ENCODE measurements at regions not wholly inside any gene's neighbourhood (a gene's known extent, or its start where the extent isn't known, plus 50 kb on each side); places are given as distances from the start of the nearest gene placed in this dataset.

GRCh38 chr9:3006851-3007250 lies 163.0 kb upstream of the PUM3 start:
- intact Hi-C loops (cut with DNase I) = no loop called here
- no peak for DNase-seq (ENCODE audit: low spot score)

DNA sequence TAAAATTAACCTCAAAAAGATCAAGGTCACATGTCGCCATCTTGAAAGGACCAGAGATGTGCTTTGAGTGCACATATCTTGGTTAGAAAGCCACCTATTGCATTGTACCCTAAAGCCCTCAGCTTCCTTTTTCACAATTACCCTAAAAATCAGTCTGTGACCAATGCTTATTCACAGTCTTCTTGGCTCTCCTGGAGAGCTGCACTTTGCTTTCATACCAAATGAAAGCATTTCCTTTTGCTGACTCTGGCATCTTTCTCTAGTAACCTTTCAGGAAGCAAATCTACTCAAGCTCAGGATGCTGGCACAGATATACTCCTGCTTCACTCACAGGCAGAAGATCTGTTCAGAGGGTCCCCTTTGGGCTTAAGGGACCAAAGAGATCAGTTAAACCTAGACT lies 160.7 kb upstream of the PUM3 start:
- intact Hi-C loops (cut with DNase I) = no loop called here

GRCh38 chr9:3001311-3001710 lies 157.4 kb upstream of the PUM3 start:
- DNase-seq (ENCODE audit: low spot score) = no peak
- intact Hi-C loops (cut with DNase I) = no loop called here

More for the DNA sequence above, 160.7 kb upstream of the PUM3 start:
- no peak for DNase-seq (ENCODE audit: low spot score)

GRCh38 chr9:2992427-2992826 lies 148.5 kb upstream of the PUM3 start:
- DNase-seq (ENCODE audit: low spot score) = no peak
- intact Hi-C loops (cut with DNase I) = no loop called here

DNA sequence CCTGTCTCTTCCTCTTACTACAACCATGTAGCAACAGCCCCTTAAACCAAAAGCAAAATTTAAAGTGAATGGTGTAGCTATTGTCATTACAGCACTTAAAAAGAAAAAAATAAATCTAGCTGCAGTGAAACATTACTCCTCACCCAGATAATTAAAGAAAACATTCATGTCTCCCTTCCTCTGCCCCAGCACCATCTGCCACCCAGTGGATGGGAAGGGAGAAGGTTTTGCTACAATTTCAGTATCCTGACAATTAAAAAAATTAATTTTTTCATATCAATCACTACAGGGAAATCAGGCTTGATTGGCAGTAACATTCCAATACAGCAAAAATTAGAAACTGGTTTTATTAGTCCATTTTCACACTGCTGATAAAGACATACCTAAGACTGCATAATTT lies 147.4 kb upstream of the PUM3 start:
- intact Hi-C loops (cut with DNase I) = no loop called here
- DNase-seq (ENCODE audit: low spot score) = no peak

GRCh38 chr9:2987679-2988078 lies 143.8 kb upstream of the PUM3 start:
- no peak for DNase-seq (ENCODE audit: low spot score)
- intact Hi-C loops (cut with DNase I) = no loop called here

DNA sequence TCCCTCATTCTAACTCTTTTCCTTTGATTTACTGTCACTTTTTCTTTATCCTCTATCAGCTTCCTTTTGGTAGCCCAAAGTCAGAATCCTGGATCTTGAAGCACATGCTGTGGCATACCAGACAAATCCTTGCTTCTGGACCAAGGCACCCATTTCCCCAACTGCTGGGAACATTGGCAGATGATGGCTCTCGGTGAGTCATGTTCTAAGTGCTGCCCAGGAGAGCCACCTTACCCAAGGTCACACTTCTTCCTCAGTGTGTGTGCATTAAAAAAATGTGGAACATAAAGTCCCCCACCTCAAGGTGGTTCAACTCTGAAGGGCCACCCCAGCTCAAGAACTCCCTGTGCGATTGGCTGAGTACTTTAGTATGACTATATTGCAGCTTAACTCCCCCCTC lies 141.4 kb upstream of the PUM3 start:
- DNase-seq (ENCODE audit: low spot score) = no peak
- intact Hi-C loops (cut with DNase I) = no loop called here

DNA sequence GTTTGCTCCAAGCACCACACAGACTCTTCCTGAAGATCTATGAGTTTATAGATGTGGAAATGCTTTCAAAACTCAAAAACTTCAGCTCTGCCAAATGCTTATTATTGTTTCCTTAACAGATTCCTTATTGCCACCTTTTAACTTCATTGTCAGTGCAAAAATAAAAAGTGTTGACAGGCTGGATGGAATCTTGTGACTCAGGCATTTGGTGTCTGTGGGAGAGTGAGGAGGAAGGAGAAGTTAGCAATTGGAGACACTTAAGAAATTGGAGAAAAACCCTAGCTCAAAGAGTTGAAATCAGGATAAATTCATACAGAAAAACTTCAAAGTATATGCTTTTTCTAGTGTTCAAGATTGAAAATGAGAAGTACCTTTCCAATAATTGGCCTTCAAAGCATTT lies 140.6 kb upstream of the PUM3 start:
- no peak for DNase-seq (ENCODE audit: low spot score)
- intact Hi-C loops (cut with DNase I) = no loop called here

- intact Hi-C loops (cut with DNase I) = no loop called here
- DNase-seq (ENCODE audit: low spot score) = no peak
Observed at GRCh38 chr9:2979957-2980610, 136.2 kb upstream of the PUM3 start.

DNA sequence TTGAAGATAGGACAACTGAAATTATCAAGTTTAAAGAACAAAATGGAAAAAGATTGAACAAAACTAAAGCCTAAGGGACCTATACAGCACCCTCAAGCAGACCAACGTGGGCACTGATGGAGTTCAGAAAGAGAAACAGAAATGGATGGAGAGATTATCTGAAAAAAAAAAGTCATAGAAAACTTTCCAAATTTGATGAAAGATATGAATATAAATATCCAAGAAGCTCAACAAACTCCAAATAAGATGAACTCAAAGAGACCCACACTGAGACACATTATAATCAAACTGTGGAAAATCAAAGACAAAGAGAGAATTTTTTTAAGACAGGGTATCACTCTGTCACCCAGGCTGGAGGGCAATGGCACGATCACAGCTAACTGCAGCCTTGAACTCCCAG lies 128.6 kb upstream of the PUM3 start:
- intact Hi-C loops (cut with DNase I) = no loop called here
- DNase-seq (ENCODE audit: low spot score) = no peak

DNA sequence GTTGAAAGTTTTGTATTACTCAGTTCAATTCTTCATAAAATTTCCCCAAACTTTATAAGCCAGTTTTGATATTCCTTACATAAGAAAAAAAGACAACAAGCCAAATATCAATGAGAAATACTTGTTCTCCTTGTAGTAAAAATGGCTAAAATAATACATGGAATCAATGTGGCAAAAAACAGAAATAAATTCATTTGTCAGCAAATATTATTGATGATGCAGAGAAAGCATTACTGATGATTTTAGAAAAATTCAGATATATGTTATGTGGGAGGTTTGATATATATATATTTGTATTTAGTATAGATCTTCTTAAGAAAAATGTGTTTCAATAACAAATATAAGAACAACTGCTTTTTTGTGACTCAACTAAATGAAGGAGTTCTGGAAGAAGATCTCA lies 127.0 kb upstream of the PUM3 start:
- intact Hi-C loops (cut with DNase I) = no loop called here
- DNase-seq (ENCODE audit: low spot score) = no peak

- no peak for DNase-seq (ENCODE audit: low spot score)
- intact Hi-C loops (cut with DNase I) = no loop called here
Observed at GRCh38 chr9:2967766-2968165, 123.9 kb upstream of the PUM3 start.

- intact Hi-C loops (cut with DNase I) = no loop called here
- no peak for DNase-seq (ENCODE audit: low spot score)
Observed at GRCh38 chr9:2966565-2967300, 122.8 kb upstream of the PUM3 start.

DNA sequence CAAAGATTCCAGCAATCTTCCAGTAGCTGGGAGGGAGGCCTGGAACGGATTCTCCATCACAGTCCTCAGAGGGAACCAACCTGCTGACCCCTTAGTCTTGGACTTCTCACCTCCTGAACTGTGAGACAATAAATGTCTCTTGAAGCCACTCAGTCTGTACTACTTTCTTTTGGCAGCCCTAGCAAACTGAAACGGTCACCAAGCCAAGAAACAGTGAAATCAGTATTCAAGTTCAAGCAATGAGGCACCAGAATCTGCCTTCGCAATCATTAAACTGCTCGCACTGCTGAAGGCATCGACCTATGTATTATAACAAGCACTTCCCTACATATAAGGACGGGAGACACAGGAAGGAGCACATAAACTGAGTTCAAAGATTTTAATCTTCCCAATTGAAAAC lies 120.6 kb upstream of the PUM3 start:
- intact Hi-C loops (cut with DNase I) = no loop called here

DNA sequence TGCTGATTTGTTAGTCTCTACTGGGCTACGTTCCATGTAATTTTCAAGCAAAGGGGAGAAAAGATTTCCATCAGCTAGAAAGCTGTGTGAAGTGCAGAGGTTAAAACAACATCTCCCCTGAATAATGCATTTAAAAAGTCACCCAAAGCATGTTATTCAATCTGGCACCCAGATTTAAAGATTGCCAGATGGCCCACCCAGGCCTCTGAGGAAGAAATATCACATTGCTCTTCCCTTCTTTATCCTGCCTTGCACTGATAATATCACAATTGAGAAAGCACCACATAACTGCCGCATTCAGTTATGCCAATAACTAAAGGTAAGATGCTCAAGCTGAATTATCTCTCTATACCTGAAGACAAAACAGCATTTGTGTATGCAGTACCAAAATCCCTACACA lies 119.4 kb upstream of the PUM3 start:
- no peak for DNase-seq (ENCODE audit: low spot score)
- intact Hi-C loops (cut with DNase I) = no loop called here

More for the DNA sequence above, 120.6 kb upstream of the PUM3 start:
- no peak for DNase-seq (ENCODE audit: low spot score)

DNA sequence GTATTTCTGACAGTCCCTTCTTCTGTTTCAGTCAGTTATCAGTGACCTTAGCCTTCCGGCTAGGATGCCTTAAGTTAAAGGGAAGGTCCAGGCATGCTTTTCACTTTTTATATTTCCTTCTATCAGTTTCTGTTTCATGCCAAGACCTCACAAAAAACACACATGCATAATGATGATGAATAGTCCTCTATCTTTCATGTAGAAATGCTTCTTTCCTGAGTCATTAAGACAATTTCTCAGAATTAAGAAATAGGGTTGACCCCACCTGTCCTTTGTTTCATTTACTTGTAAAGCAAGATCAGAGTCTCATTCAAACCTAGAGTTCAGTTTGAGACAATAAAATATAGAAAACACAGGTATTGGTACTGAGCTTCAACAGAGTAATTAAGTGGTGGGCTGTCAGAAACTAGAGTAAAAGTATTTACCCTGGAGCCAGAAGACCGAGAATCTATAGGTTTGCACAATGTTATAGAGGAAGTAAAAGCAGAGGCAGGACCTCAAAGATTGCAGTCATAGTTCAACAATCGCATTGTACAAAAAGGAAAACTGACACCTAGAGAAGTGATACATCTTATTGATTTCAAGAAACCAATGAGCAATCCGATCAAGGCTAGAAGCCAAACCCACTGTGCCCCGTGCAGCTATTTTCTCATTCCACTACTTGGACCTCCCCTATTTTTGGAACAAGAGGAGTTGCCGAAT lies 118.7 kb upstream of the PUM3 start:
- no peak for DNase-seq (ENCODE audit: low spot score)
- intact Hi-C loops (cut with DNase I) = no loop called here

- intact Hi-C loops (cut with DNase I) = no loop called here
- no peak for DNase-seq (ENCODE audit: low spot score)
Observed at GRCh38 chr9:2958219-2958618, 114.3 kb upstream of the PUM3 start.

GRCh38 chr9:2957656-2958200 lies 113.8 kb upstream of the PUM3 start:
- intact Hi-C loops (cut with DNase I) = no loop called here
- DNase-seq (ENCODE audit: low spot score) = no peak

GRCh38 chr9:2955575-2955974 lies 111.7 kb upstream of the PUM3 start:
- intact Hi-C loops (cut with DNase I) = no loop called here
- DNase-seq (ENCODE audit: low spot score) = no peak

DNA sequence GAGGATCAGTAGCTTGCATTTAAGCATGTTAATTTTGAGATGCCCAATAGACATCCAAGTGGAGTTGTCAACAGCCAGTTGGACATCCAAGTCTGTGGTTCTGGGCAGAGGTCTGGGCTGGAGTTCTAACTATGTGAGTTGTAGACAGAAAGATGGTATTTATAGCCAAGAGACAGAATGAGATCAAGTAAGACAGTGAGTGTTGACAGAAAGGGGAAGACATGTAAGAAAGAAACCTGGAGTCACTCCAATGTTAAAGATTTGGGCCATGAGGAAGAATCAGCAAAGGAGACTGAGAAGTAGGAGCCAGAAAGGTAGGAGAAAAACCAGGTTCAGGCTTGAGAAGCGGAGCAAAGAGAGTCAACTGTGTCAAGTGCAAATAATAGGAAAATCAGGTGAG lies 95.5 kb upstream of the PUM3 start:
- intact Hi-C loops (cut with DNase I) = no loop called here
- DNase-seq (ENCODE audit: low spot score) = no peak

DNA sequence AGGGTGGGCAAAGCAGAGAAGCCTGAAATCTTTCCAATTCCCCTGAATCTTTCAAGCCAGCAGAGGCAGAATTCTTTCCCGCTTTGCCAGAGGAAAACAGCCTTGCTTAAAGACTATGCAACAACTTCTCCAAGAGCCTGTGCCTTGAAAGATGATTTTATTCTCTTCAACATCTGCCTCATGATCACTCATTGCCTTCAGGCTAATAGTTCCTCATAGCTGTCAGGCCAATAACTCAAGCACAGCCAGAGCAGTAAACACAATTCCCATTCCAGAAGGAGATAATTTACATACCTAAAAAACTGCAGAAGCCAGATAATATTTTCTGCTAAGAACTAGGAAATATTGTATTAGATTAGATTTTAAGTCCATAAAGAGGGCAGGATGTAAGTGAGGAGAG lies 92.3 kb upstream of the PUM3 start:
- intact Hi-C loops (cut with DNase I) = no loop called here
- DNase-seq (ENCODE audit: low spot score) = no peak
